Hepatic stellate cell (primary cell): ENCODE measurements at regions not wholly inside any gene's neighbourhood (a gene's known extent, or its start where the extent isn't known, plus 50 kb on each side); places are given as distances from the start of the nearest gene placed in this dataset.

Experiments
- DNase-seq: peaks from one replicate; pipeline ENCODE4 v3.0.0; 2011; ENCODE audit warnings: low spot score

DNA sequence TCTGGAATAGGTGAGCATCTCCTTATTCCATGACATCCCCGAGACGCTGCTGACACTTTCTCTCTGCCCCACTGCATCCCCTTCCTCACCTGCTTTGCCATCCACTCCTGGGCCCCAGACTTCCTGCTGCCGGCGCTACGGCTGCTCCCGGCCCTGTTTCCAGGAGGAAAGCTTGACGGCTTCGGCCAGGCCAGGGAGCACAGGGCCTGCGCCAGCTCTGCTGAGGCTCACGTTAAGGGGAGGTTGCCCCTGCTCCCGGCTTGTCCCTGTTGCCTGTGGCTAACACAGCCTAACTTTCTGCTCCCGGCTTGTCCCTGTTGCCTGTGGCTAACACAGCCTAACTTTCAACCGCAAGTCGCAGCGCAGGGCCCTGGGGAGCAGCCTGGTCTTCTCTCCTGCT lies 177.3 kb upstream of the RGMA start:
- DNase-seq = no peak

- no peak for DNase-seq
These were observed 176.1 kb upstream of the RGMA start for GRCh38 chr15:93265111-93265556.

DNA sequence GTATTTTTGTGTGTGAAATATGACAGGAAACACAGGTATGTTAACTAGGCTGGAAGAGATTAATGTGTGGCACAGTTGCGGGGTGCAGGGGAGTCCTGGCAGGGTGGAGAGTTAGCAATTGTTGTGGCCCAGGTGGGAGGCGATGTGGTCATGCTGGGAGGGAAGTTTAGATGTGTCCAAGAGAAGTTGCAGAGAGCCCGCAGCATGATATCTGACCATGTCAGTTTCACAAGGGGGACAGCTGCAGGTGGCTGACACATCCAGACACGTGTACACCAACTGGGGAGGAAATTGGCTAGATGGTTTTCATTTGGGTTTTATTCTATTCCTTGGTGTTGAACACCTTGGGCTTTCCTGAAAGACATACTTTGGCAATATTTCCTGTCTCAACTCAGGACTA lies 172.8 kb upstream of the RGMA start:
- DNase-seq = no peak

DNA sequence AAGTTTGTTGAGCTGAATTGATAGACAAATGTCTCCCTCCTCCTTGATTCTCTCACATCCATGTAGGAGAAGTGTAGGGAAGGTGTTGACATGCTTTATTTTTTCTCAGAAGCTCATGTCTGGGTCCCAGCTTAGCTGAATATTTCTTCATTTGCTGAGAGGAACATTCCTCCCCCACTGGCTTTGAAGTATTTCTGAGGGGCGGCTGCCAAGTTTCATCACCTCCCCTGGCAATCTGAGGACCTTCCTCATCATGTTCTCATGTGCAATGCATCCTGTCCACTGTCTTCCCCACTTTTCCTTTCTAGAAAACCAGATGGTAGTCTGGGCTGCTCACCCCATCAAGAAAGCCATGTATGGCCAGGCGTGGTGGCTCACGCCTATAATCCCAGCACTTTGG lies 168.9 kb upstream of the RGMA start:
- no peak for DNase-seq

GRCh38 chr15:93253681-93254080 lies 164.7 kb upstream of the RGMA start:
- DNase-seq = no peak

DNA sequence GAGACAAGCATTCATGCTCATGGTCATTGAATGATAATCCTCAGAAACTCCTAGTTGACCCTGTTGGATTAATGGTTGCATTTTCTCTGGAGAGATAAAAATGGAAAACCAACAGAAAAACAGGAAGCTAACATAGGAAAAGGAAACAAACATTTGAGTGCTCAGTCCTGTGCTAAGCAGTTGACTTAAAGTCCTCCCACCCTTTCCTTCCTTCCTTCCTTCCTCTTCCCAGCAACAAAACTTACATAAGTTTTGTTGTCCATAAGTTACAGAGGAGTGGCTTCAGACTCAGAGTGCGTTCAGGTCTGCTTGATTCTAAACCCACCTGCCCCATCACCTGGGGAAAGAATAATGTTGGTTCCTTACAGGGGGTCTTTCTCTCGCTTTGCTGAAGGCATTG lies 163.8 kb upstream of the RGMA start:
- DNase-seq = no peak

DNA sequence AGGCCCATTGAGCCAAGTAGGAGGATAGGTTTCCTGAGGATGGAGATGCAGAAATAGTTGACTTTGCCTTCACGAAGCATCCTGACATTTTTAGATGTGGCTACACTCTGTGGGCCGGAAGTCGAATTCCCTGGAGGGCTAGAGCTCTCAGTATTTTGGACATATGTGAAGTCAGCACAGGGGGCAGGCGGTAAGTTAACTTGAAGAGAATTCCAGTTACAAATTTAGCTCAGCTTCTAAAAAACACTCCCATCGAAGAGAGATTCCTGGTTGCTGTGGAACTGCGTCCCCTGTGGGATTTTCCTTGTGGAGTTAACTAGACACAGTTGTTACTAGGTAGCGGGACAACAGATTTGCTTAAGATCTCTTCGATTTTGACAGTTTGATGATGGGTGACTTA lies 161.9 kb upstream of the RGMA start:
- no peak for DNase-seq

GRCh38 chr15:93250209-93250608 lies 161.2 kb upstream of the RGMA start:
- no peak for DNase-seq

GRCh38 chr15:93249623-93250022 lies 160.6 kb upstream of the RGMA start:
- DNase-seq = no peak

- DNase-seq = no peak
These were observed 158.6 kb upstream of the RGMA start for GRCh38 chr15:93247466-93248121.

DNA sequence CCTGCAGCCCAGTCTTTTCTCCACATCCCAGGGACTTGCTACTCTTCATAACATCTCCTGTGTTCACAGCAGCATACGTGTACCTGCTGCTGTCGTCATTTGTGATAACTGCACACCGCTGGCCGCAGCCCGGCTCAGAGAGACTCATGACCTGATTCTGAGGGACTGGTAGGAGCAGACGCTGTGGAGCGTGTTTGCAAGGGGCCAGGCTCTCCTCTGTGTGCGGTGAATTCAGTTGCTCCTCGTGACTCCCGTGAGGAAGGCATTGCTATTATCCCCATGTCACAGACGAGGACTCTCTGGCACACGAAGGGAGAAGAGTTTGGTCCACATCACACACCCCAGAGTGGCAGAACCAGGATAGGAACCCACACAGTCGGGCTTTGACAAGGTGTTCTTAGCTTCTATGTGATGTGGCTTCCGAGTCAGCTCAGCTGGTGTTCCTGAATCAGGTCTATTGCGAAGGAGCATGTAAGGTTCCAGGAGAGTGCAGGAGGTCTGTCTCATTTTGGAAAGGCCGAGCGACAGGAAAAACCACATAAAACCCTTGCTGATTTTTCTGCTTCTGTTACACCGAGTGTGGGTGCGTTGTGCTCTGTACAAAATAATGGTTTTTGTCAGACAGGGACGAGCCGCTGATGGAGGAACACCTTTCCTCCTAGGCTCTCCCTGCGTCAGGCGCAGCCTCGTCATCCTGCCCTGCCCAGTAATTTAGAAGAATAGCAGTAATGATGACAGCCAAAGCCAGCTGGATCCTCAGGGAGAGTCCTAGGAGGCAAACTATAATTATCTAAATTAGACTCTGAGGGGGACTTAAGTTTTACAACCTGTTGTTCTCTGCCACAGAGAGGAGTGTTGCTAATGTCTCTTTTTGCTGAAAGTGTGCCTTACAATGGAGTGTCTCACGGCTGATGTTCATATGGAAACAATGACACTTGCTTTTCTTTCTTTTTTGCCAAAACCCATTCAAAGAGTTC lies 157.5 kb upstream of the RGMA start:
- no peak for DNase-seq

GRCh38 chr15:93245661-93246042 lies 156.6 kb upstream of the RGMA start:
- DNase-seq = no peak

DNA sequence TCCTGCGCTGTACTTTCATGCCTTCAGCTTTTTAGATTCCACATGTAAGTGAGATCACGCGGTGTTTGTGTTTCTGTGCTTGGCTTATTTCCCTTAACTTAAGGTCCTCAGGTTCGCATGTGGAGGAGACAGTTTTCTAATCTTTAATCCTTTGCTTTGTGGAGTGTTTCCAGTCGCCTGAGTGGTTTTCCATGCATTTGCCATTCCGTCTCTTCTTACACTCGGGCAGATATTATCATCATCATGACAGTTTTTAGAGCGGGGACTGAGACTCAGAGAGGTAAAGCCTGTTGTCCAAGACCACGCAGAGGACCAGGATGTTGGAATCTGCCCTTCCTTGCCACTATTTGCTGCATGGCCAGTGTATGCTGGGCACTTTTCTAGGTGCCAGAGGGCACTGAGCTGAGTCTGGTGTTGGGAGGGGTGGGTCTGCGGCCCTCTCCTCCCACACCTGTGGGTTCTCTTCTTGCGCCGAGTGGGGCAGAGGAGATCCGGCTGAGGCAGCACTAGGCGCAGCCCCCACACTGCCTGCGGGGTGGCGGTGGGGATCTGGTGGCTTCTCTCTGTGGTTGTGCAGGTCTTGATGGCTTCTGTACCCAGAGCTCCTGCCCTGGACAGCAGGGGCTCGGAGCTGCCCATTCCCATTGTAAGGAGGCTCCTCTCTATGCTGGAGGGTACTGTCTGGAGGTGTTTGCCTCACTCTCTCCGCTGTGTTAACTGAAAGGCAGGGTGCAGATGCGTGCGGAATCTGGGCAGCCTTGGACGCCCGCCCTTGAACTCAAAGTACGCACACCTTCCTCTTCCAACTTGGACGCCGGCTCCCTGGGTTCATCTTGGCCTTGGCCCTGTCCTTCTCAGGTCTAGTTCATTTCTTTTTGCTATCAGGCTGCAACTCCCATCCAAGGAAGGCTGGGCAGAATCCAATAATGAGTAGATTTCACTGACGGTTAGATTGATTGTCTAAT lies 156.0 kb upstream of the RGMA start:
- DNase-seq = no peak

DNA sequence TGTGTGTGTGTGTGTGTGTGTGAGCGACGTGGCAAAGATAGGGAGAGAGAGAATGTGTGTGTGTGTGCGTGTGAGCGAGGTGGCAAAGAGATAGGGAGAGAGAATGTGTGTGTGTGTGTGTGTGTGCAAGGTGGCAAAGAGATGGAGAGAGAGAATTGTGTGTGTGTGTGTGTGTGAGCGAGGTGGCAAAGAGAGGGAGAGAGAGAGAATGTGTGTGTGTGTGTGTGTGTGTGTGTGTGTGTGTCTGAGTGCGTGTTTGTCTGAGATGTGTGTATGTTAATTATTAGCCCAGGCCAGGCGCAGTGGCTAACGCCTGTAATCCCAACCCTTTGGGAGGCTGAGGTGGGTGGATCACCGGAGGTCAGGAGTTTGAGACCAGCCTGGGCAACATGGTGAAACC lies 154.6 kb upstream of the RGMA start:
- no peak for DNase-seq

- no peak for DNase-seq
These were observed 152.9 kb upstream of the RGMA start for GRCh38 chr15:93241696-93242585.

GRCh38 chr15:93239993-93240392 lies 151.0 kb upstream of the RGMA start:
- DNase-seq = no peak

DNA sequence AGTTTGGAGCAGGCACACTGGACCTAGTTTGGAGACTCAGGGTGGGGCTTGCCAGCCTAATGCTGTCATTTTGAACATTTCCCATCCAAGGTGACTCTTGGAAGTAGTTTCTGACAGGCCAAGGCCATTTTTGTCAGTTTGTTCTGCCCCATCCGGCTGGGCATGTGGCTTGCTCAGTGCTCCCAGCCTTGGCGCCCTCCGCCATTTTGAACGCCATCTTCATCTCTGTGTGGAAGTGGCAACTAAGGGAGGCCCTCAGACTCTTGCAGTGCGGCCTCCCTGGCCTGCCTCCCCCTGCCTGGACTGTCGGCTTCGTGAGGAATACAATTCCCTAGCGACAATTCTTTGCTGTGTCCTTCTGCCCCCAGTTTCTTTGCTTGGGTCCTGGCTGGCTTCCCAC lies 150.6 kb upstream of the RGMA start:
- DNase-seq = no peak

DNA sequence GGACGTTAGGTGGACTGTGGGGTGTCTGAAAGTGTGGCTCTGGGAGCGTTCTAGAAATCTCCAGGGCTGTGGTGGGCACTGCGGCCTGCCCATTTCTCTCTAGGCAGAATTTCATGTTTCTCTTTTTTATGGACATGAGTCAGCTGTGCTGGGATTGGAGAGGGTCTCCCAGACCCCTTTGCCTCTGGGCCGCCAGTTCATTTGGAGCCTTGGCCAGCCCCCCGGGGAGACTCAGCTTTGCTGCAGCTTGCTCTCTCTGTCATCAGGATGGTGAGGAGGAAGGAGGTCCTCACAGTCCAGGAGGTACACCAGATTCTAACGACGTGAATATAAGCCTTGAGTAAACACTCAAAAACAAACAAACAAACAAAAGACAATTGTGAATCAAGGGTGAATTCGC lies 149.6 kb upstream of the RGMA start:
- no peak for DNase-seq

DNA sequence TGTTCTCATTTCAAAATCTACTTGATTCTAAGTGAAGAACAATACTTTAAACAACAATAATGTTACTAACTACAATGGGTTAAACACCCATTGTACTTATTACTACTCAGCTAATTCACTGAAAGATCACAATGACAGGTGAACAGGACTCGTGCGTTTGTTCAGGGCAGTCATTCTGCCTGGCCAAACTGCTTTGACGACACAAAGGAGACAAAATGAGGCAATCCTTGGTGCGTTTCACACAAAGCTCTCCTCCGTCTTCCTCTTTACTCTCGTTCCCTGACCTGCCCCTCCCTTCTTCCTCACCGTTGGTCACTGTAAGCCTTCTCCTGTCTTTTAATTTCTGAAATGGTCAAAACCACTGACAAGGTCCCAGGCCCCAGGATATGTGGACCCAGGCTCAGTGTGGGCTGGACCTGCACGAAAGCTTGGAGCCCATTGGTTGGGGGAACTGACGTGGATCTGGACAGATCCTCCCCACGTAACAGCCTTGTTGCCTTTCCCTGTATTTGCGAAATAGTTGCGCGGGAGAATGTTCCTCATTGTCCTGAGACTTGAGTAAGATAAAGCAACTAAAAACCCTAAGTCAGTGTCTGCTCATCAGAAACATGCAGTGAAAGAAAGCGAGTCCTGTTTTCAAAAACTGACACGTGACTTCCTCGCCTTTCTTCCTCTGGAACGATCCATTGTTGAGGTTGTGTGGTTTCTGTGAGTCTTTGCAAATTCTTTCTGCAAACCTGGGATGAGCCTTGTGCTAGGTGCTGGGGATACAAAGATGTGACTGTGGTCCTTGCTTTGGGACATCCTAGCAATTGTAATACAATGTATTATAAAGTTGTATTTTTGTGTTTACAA lies 147.1 kb upstream of the RGMA start:
- DNase-seq = no peak

GRCh38 chr15:93235269-93235668 lies 146.3 kb upstream of the RGMA start:
- DNase-seq = no peak
